A673 (cell line): ENCODE measurements at regions not wholly inside any gene's neighbourhood (a gene's known extent, or its start where the extent isn't known, plus 50 kb on each side); places are given as distances from the start of the nearest gene placed in this dataset.
A peak's percentile ranks its signal among the peaks of the same experiment; 100 is the strongest.

Experiments
- BruUV-seq: library from RNA; stranded (reverse); fragments of 400-500 nt; replicated peaks from 2 replicates; lab custom pipeline; 2021; lab: Mats Ljungman, UMichigan
- CTCF ChIA-PET: fragments of 300-600 bp; sonication (Branson Sonifier 250); formaldehyde crosslinking; loops from one replicate; lab custom pipeline; 2022; ENCODE audit warnings: antibody characterized with exemption; lab: Charles Lee
- POLR2A ChIA-PET: fragments of 300-600 bp; sonication (Branson Sonifier 250); formaldehyde crosslinking; loops from one replicate; lab custom pipeline; 2022; ENCODE audit warnings: antibody characterized with exemption; ENCODE audit not compliant: low non-redundant PET; lab: Charles Lee
- DNase-seq: peaks from one replicate; pipeline ENCODE4 v3.0.0-alpha.2; 2015; ENCODE audit warnings: low spot score
- H3K27ac ChIP-seq: fragments of 200-600 bp; sonication (generic); 2 replicates; pipeline ENCODE4 v1.5.1; 2016; ENCODE audit warnings: mixed run types, low read depth, mild to moderate bottlenecking, mixed read lengths, antibody characterized with exemption, low read length; ENCODE audit not compliant: poor library complexity, severe bottlenecking
- H3K27me3 ChIP-seq: fragments of 200-600 bp; sonication (generic); replicated peaks from 2 replicates; pipeline ENCODE4 v1.6.1; 2017; ENCODE audit warnings: mixed run types, low read depth, mild to moderate bottlenecking, mixed read lengths, antibody characterized with exemption, low read length; ENCODE audit not compliant: insufficient read depth, poor library complexity
- H3K36me3 ChIP-seq: fragments of 200-600 bp; sonication (generic); 2 replicates; pipeline ENCODE4 v1.6.1; 2016; ENCODE audit warnings: mixed run types, mild to moderate bottlenecking, mixed read lengths, antibody characterized with exemption, low read length; ENCODE audit not compliant: insufficient read depth, poor library complexity, severe bottlenecking
- H3K4me1 ChIP-seq: fragments of 200-600 bp; sonication (generic); 2 replicates; pipeline ENCODE4 v1.6.1; 2017; ENCODE audit warnings: mixed run types, mild to moderate bottlenecking, mixed read lengths, antibody characterized with exemption, low read length; ENCODE audit not compliant: insufficient read depth, poor library complexity, severe bottlenecking
- H3K4me3 ChIP-seq: fragments of 200-600 bp; sonication (generic); 2 replicates; pipeline ENCODE4 v1.5.1; 2016; ENCODE audit warnings: low read depth, mixed run types, mild to moderate bottlenecking, mixed read lengths, low read length; ENCODE audit not compliant: poor library complexity, severe bottlenecking
- H3K9me3 ChIP-seq: fragments of 200-600 bp; sonication (generic); 2 replicates; pipeline ENCODE4 v1.6.1; 2016; ENCODE audit warnings: mixed run types, low read depth, mild to moderate bottlenecking, mixed read lengths, antibody characterized with exemption, low read length; ENCODE audit not compliant: poor library complexity, severe bottlenecking
- CTCF ChIP-seq: fragments of 300-800, 200-600 bp; sonication (generic); conservative IDR thresholded peaks from 2 replicates; pipeline ENCODE4 v1.5.1; 2017; ENCODE audit warnings: low read depth, mild to moderate bottlenecking, antibody characterized with exemption, low read length, moderate library complexity, mixed read lengths
- EZH2 ChIP-seq: fragments of 200-600 bp; sonication (generic); IDR thresholded peaks from 2 replicates; pipeline ENCODE4 v1.6.1; 2017; ENCODE audit warnings: borderline replicate concordance, low read depth, mild to moderate bottlenecking, mixed read lengths, antibody characterized with exemption, low read length; ENCODE audit not compliant: poor library complexity, severe bottlenecking
- intact Hi-C: fragments of 100-400 bp; cut with micrococcal nuclease; formaldehyde crosslinking; loops from one replicate; pipeline ENCODE4 v1.10.0; 2022; ENCODE audit not compliant: unreplicated experiment

GRCh38 chr13:99866781-99867180 is 104.8 kb downstream of the ZIC5 start:
- Histone ChIP-seq H3K9me3 (no peaks in the 10 kb centered on the region), H3K4me3 (no peak overlapping the region), H3K4me1 (peaks cover 77% of the 10 kb centered on the region), H3K36me3 (no peaks in the 10 kb centered on the region), H3K27ac (no peak overlapping the region), H3K27me3 (no peaks in the 10 kb centered on the region)
- TF ChIP-seq EZH2 (no peak), CTCF (no peak)
- ChIA-PET CTCF (no interaction called here), POLR2A (no interaction called here)
- BruUV-seq: no TSS peak
- intact Hi-C loops: no loop called here
- DNase-seq: no peak

- Histone ChIP-seq H3K9me3 (no peaks in the 10 kb centered on the region), H3K27ac (no peak overlapping the region), H3K27me3 (no peaks in the 10 kb centered on the region), H3K4me3 (no peak overlapping the region), H3K4me1 (peaks cover 77% of the 10 kb centered on the region), H3K36me3 (no peaks in the 10 kb centered on the region)
- DNase-seq: no peak
- TF ChIP-seq CTCF (no peak), EZH2 (no peak)
- POLR2A ChIA-PET: no interaction called here
- CTCF ChIA-PET: no interaction called here
- intact Hi-C loops: no loop called here
- no TSS peak for BruUV-seq
Observed at GRCh38 chr13:99865420-99865930, 106.1 kb downstream of the ZIC5 start.

- H3K27ac ChIP-seq: no peak overlapping the region
- no peak for TF ChIP-seq EZH2
- no peak for TF ChIP-seq CTCF
- peak; percentile 75 for DNase-seq
- H3K4me3 ChIP-seq: peak overlapping the region; percentile 14
- no peaks in the 10 kb centered on the region for H3K9me3 ChIP-seq
- no TSS peak for BruUV-seq
- ChIA-PET POLR2A (no interaction called here), CTCF (no interaction called here)
- intact Hi-C loops: no loop called here
- no peaks in the 10 kb centered on the region for H3K27me3 ChIP-seq
- H3K4me1 ChIP-seq: peaks cover 75% of the 10 kb centered on the region
- no peaks in the 10 kb centered on the region for H3K36me3 ChIP-seq
Observed at GRCh38 chr13:99864627-99864990, 107.0 kb downstream of the ZIC5 start.
